ENCODE measurements at regions not wholly inside any gene's neighbourhood (a gene's known extent, or its start where the extent isn't known, plus 50 kb on each side); places are given as distances from the start of the nearest gene placed in this dataset.
"Not testable (repeated sequence)": the region's sequence is repeated elsewhere in the genome, so short reads cannot be mapped to it uniquely, and the experiment has no call there.

GRCh38 chr16:59111280-59111679 is 377.2 kb upstream of the GOT2 start:
- no peak overlapping the region for H3K9ac ChIP-seq (ENCODE audit: low read depth in 1 of 2, low read length in 2 of 2)
- TF ChIP-seq TAF1 (conservative IDR thresholded peaks at IDR 0.05) (no peak), NR2F2 (IDR thresholded peaks at IDR 0.05) (no peak), YY1 (IDR thresholded peaks at IDR 0.05) (no peak), RXRA (IDR thresholded peaks at IDR 0.05) (no peak), RAD21 (IDR thresholded peaks at IDR 0.05) (no peak), MAX (IDR thresholded peaks at IDR 0.05) (no peak), HNF4A (conservative IDR thresholded peaks at IDR 0.05) (no peak), REST (IDR thresholded peaks at IDR 0.05) (no peak), EGR1 (IDR thresholded peaks at IDR 0.05; ENCODE audit: low read depth in 2 of 2) (no peak), ZBTB33 (IDR thresholded peaks at IDR 0.05) (no peak), FOXA1 (IDR thresholded peaks at IDR 0.05) (no peak), HNF4G (IDR thresholded peaks at IDR 0.05) (no peak), SP1 (IDR thresholded peaks at IDR 0.05) (no peak)
- DNase-seq (ENCODE audit: low spot score), result no peak
- H3K4me3 ChIP-seq (ENCODE audit: low read depth in 1 of 3, low read length in 3 of 3), result no peak overlapping the region
- H3K36me3 ChIP-seq (ENCODE audit: control insufficient read depth in 4 of 4, insufficient read depth in 3 of 4, low read depth in 1 of 4, low read length in 3 of 4), result no peaks in the 10 kb centered on the region
- H3K27me3 ChIP-seq (ENCODE audit: control insufficient read depth in 4 of 4, insufficient read depth in 4 of 4, low read length in 3 of 4), result no peaks in the 10 kb centered on the region
- H3K27ac ChIP-seq (ENCODE audit: low read depth in 1 of 2, low read length in 2 of 2), result no peak overlapping the region
- H3K9me3 ChIP-seq (ENCODE audit: control insufficient read depth in 4 of 4, low read length in 3 of 4), result no peaks in the 10 kb centered on the region
- H3K4me1 ChIP-seq (ENCODE audit: control insufficient read depth in 4 of 4, insufficient read depth in 4 of 4, low read length in 3 of 4), result no peaks in the 10 kb centered on the region

- H3K27ac ChIP-seq (ENCODE audit: low read depth in 1 of 2, low read length in 2 of 2), result no peak overlapping the region
- no peaks in the 10 kb centered on the region for H3K36me3 ChIP-seq (ENCODE audit: control insufficient read depth in 4 of 4, insufficient read depth in 3 of 4, low read depth in 1 of 4, low read length in 3 of 4)
- H3K27me3 ChIP-seq (ENCODE audit: control insufficient read depth in 4 of 4, insufficient read depth in 4 of 4, low read length in 3 of 4), result no peaks in the 10 kb centered on the region
- no peak overlapping the region for H3K4me3 ChIP-seq (ENCODE audit: low read depth in 1 of 3, low read length in 3 of 3)
- no peak for TF ChIP-seq SP1 (IDR thresholded peaks at IDR 0.05)
- no peak for TF ChIP-seq ZBTB33 (IDR thresholded peaks at IDR 0.05)
- no peak for TF ChIP-seq FOXA2 (IDR thresholded peaks at IDR 0.05)
- TF ChIP-seq CTCF (IDR thresholded peaks at IDR 0.05; ENCODE audit: low read depth, low read length, missing input control), result no peak
- TF ChIP-seq FOXA1 (IDR thresholded peaks at IDR 0.05), result no peak
- 46% methylated on average over 2 of the region's 2 CpGs for WGBS
- no peak overlapping the region for H3K9ac ChIP-seq (ENCODE audit: low read depth in 1 of 2, low read length in 2 of 2)
- H3K9me3 ChIP-seq (ENCODE audit: control insufficient read depth in 4 of 4, low read length in 3 of 4), result no peaks in the 10 kb centered on the region
- no peak for DNase-seq (ENCODE audit: low spot score)
- no peaks in the 10 kb centered on the region for H3K4me1 ChIP-seq (ENCODE audit: control insufficient read depth in 4 of 4, insufficient read depth in 4 of 4, low read length in 3 of 4)
These were observed 374.3 kb upstream of the GOT2 start for GRCh38 chr16:59108374-59108773.

- not testable (repeated sequence) for H3K9ac ChIP-seq (ENCODE audit: low read depth in 1 of 2, low read length in 2 of 2); H3K4me3 ChIP-seq (ENCODE audit: low read depth in 1 of 3, low read length in 3 of 3); H3K9me3 ChIP-seq (ENCODE audit: control insufficient read depth in 4 of 4, low read length in 3 of 4); H3K36me3 ChIP-seq (ENCODE audit: control insufficient read depth in 4 of 4, insufficient read depth in 3 of 4, low read depth in 1 of 4, low read length in 3 of 4); H3K27me3 ChIP-seq (ENCODE audit: control insufficient read depth in 4 of 4, insufficient read depth in 4 of 4, low read length in 3 of 4); H3K27ac ChIP-seq (ENCODE audit: low read depth in 1 of 2, low read length in 2 of 2); DNase-seq (ENCODE audit: low spot score); H3K4me1 ChIP-seq (ENCODE audit: control insufficient read depth in 4 of 4, insufficient read depth in 4 of 4, low read length in 3 of 4)
- 85% methylated on average over 9 of the region's 9 CpGs for WGBS
These were observed 362.6 kb upstream of the GOT2 start for GRCh38 chr16:59096682-59097081.

Measured in liver (tissue), 8 donors.